ENCODE measurements at regions not wholly inside any gene's neighbourhood (a gene's known extent, or its start where the extent isn't known, plus 50 kb on each side); places are given as distances from the start of the nearest gene placed in this dataset.

DNA sequence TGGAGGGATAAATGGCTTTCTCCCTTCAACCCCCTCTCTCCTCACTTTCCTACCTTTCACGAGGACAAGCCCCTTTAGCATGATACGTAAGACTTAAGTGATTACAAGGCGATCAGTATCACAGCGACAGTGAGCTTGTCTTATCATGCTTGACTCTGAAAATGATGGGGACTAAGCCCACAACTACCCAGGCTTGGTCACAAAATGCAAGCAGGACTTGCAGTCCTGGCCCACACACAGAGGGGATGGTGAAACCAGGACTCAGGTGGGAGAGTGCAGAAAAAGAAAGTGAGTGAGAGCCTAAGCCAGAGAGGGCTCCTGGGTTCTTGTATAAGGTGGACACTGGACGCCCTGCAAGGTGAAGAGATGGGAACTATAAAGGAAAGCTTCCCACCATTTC lies 95.7 kb upstream of the ARL4C start:
- TF ChIP-seq RARB (CRISPR knock-in tag; IDR thresholded peaks at IDR 0.05) (no peak), ESRRG (CRISPR knock-in tag; IDR thresholded peaks at IDR 0.05) (no peak), TCF4 (CRISPR knock-in tag; IDR thresholded peaks at IDR 0.05; ENCODE audit: borderline replicate concordance) (no peak), BACH2 (CRISPR knock-in tag; IDR thresholded peaks at IDR 0.05; ENCODE audit: borderline replicate concordance) (no peak)
- TF ChIP-seq, protein P1, sequence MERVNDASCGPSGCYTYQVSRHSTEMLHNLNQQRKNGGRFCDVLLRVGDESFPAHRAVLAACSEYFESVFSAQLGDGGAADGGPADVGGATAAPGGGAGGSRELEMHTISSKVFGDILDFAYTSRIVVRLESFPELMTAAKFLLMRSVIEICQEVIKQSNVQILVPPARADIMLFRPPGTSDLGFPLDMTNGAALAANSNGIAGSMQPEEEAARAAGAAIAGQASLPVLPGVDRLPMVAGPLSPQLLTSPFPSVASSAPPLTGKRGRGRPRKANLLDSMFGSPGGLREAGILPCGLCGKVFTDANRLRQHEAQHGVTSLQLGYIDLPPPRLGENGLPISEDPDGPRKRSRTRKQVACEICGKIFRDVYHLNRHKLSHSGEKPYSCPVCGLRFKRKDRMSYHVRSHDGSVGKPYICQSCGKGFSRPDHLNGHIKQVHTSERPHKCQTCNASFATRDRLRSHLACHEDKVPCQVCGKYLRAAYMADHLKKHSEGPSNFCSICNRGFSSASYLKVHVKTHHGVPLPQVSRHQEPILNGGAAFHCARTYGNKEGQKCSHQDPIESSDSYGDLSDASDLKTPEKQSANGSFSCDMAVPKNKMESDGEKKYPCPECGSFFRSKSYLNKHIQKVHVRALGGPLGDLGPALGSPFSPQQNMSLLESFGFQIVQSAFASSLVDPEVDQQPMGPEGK (CRISPR knock-in tag; IDR thresholded peaks at IDR 0.05; ENCODE audit: borderline replicate concordance), result no peak

Data from SK-N-SH treated with all-trans-retinoic acid at 6 μM for 48 hours (cell line).